Keratinocyte (primary cell): ENCODE measurements at regions not wholly inside any gene's neighbourhood (a gene's known extent, or its start where the extent isn't known, plus 50 kb on each side); places are given as distances from the start of the nearest gene placed in this dataset.

Source experiments
- CTCF ChIP-seq, 3 experiments: IDR thresholded peaks in 1 of 3; conservative IDR thresholded peaks in 1 of 3; optimal IDR thresholded peaks in 1 of 3; 2 replicates in 2 of 3; 3 replicates in 1 of 3; pipeline versions ENCODE3 to v1.5.1; 2011; ENCODE audit warnings: low read length in 3 of 3, mild to moderate bottlenecking in 3 of 3, moderate library complexity in 2 of 3, control low read depth in 1 of 3, inconsistent platforms in 1 of 3; ENCODE audit not compliant: insufficient read depth in 2 of 3; ENCODE audit errors: extremely low read depth in 1 of 3
- EZH2 ChIP-seq: IDR thresholded peaks from one replicate; pipeline ENCODE4 v1.6.1; 2012; ENCODE audit warnings: inconsistent platforms, mild to moderate bottlenecking, low read length, moderate library complexity

- TF ChIP-seq CTCF (optimal IDR thresholded peaks at IDR 0.05 in 1 of 3, IDR thresholded peaks at IDR 0.05 in 1 of 3, conservative IDR thresholded peaks at IDR 0.05 in 1 of 3; ENCODE audit: extremely low read depth in 1 of 3, insufficient read depth in 2 of 3, low read length in 3 of 3): no peak
- TF ChIP-seq EZH2: no peak
Observed at GRCh38 chr10:3012223-3012622, 55.1 kb upstream of the PFKP start.
